ENCODE measurements at regions not wholly inside any gene's neighbourhood (a gene's known extent, or its start where the extent isn't known, plus 50 kb on each side); places are given as distances from the start of the nearest gene placed in this dataset.

DNA sequence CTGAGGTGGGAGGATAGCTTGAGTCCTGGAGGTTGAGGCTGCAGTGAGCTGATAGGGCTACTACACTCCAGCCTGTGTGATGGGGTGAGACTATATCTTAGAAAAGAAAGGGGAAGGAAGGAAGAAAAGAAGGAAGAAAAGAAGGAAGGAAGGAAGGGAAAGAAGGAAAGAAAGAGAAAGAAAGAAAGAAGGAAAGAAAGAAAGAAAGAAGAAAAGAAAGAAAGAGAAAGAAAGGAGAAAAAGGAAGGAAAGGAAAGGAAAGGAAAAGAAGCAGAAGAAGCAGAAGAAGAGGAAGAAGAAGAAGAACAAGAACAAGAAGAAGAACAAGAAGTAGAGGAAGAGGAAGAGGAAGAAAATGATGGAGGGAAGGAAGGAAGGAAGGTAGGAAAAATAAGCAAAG, 1130.2 kb upstream of the MAP3K7 start:
- no peaks in the 10 kb centered on the region for H3K4me1 ChIP-seq (ENCODE audit: control insufficient read depth, insufficient read depth, low read length)
- H3K4me3 ChIP-seq (ENCODE audit: low read length) = no peak overlapping the region
- no peak overlapping the region for H3K9ac ChIP-seq (ENCODE audit: low read length)
- H3K36me3 ChIP-seq (ENCODE audit: control insufficient read depth, insufficient read depth, low read length) = no peaks in the 10 kb centered on the region
- H3K27me3 ChIP-seq (ENCODE audit: control insufficient read depth, insufficient read depth, low read length) = no peaks in the 10 kb centered on the region
- H3K27ac ChIP-seq (ENCODE audit: low read depth, low read length) = no peak overlapping the region

DNA sequence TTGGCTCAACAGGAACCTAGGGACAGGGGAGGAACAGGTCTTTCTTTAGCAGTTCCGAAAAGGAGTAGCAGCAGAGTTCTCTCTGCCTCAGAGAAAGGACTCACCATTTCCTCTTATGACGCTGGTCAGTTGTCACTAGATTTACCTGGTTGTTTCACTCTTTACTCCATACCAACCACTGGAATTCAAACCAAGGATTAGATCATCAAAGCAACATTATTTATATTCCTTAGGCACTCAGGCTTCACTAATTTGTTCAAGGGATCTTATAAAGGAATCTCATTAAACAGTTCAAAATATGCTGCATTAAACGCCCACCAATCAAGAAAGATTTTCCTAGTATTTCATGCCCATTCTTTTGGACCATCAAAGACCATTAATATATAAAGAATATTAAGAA, 1129.5 kb upstream of the MAP3K7 start:
- Histone ChIP-seq H3K27me3 (ENCODE audit: control insufficient read depth, insufficient read depth, low read length) (no peaks in the 10 kb centered on the region), H3K9ac (ENCODE audit: low read length) (no peak overlapping the region), H3K4me1 (ENCODE audit: control insufficient read depth, insufficient read depth, low read length) (no peaks in the 10 kb centered on the region), H3K36me3 (ENCODE audit: control insufficient read depth, insufficient read depth, low read length) (no peaks in the 10 kb centered on the region), H3K27ac (ENCODE audit: low read depth, low read length) (no peak overlapping the region), H3K4me3 (ENCODE audit: low read length) (no peak overlapping the region)

DNA sequence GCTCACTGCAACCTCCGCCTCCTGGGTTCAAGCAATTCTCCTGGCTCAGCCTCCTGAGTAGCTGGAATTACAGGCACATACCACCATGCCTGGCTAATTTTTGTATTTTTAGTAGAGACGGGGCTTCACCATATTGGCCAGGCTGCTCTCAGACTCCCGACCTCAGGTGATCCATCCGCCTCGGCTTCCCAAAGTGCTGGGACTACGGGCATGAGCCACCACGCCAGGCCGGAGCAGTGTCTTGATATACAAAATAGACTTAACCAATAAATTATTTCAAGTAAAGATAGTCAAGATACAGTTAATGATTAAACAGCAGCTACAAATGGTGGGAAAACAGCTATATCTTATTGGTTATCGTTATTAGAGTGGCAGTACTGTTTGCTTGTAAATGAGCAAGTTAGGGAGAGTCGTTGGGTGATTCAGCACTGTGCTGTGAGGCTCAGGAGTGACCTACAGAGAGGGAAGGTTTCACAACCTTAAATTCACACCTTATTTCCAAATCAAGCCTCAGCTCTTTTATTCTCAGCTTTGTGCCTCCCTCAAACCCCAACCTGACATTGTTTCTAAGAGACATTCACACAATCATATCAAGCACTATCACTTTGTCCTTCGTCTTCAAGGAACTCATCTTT, 1128.4 kb upstream of the MAP3K7 start:
- Histone ChIP-seq H3K36me3 (ENCODE audit: control insufficient read depth, insufficient read depth, low read length) (no peaks in the 10 kb centered on the region), H3K4me3 (ENCODE audit: low read length) (no peak overlapping the region), H3K9ac (ENCODE audit: low read length) (no peak overlapping the region), H3K4me1 (ENCODE audit: control insufficient read depth, insufficient read depth, low read length) (no peaks in the 10 kb centered on the region), H3K27ac (ENCODE audit: low read depth, low read length) (no peak overlapping the region), H3K27me3 (ENCODE audit: control insufficient read depth, insufficient read depth, low read length) (no peaks in the 10 kb centered on the region)

DNA sequence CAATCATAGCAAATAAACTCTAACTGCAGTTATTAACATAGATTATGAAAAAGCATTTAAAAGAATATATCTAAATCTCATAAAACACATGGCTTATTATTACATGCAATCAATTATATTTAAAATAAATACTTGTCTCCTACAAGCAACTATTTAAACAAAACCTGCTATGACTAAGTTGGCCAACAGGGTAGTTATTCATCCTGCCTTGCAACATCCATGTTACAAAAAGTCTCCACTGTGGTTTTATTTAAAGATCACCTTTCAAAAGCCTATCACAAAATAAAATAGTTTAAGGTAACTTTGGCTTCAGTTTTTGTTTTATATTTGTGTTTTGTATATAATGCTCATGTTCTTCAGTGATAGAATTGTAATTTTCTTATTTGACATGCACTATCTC, 1127.0 kb upstream of the MAP3K7 start:
- Histone ChIP-seq H3K9ac (ENCODE audit: low read length) (no peak overlapping the region), H3K27ac (ENCODE audit: low read depth, low read length) (no peak overlapping the region), H3K4me1 (ENCODE audit: control insufficient read depth, insufficient read depth, low read length) (no peaks in the 10 kb centered on the region), H3K4me3 (ENCODE audit: low read length) (no peak overlapping the region), H3K27me3 (ENCODE audit: control insufficient read depth, insufficient read depth, low read length) (no peaks in the 10 kb centered on the region), H3K36me3 (ENCODE audit: control insufficient read depth, insufficient read depth, low read length) (no peaks in the 10 kb centered on the region)

DNA sequence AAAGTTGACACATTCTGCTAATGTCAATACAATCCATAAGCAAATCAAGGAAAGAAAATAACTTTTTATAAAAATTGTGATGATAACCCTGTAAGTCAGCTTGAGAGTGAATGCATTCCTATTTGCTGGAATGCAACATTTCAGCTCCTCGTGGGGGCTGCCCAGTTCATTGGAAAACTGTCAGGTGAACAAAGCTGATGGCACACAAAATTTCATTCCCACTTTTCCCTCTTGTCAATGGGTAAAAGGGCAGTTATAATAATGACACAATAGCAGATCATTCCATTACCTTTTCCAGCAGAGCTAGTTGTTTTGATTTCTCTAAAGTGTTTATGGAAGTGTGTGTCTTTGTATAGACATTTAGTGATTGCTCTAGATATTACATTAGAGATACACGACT, 1124.6 kb upstream of the MAP3K7 start:
- Histone ChIP-seq H3K27me3 (ENCODE audit: control insufficient read depth, insufficient read depth, low read length) (no peaks in the 10 kb centered on the region), H3K27ac (ENCODE audit: low read depth, low read length) (no peak overlapping the region), H3K4me3 (ENCODE audit: low read length) (no peak overlapping the region), H3K9ac (ENCODE audit: low read length) (no peak overlapping the region), H3K36me3 (ENCODE audit: control insufficient read depth, insufficient read depth, low read length) (no peaks in the 10 kb centered on the region), H3K4me1 (ENCODE audit: control insufficient read depth, insufficient read depth, low read length) (no peaks in the 10 kb centered on the region)

DNA sequence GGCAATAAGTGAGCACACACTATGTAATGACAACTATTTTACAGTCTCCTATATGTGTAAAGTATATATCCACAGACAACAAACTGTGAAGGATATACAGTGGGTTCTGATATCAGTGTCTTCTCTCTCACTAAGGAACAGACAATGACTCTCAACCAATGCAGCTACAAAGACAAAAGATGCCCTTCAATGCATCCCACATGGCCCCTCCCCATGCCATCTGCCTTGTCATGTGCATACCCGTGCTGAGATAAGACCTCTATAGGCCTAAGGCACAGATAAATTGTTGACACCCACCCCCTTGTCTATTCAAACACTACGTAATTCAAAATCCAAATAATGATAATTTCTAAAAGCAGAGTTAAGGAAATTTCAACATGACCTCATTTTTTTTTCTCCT, 1123.5 kb upstream of the MAP3K7 start:
- Histone ChIP-seq H3K9ac (ENCODE audit: low read length) (no peak overlapping the region), H3K27me3 (ENCODE audit: control insufficient read depth, insufficient read depth, low read length) (no peaks in the 10 kb centered on the region), H3K27ac (ENCODE audit: low read depth, low read length) (no peak overlapping the region), H3K4me1 (ENCODE audit: control insufficient read depth, insufficient read depth, low read length) (no peaks in the 10 kb centered on the region), H3K36me3 (ENCODE audit: control insufficient read depth, insufficient read depth, low read length) (no peaks in the 10 kb centered on the region), H3K4me3 (ENCODE audit: low read length) (no peak overlapping the region)

DNA sequence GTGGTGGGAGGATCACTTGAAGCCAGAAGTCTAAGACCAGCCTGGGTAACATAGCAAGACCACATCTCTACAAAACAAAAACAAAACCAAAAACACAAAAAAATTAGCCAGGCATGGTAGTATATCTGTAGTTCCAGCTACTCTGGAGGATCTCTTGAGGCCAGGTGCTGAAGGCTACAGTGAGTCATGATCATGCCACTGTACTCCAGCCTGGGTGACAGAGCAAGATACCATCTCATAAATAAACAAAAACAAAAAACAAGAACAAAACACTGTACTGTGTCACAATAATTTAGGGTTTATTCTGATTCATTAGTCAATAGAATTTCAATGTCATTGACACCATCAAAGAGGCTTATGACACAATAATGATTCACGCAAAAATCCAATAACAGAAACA, 1121.7 kb upstream of the MAP3K7 start:
- Histone ChIP-seq H3K4me3 (ENCODE audit: low read length) (no peak overlapping the region), H3K36me3 (ENCODE audit: control insufficient read depth, insufficient read depth, low read length) (no peaks in the 10 kb centered on the region), H3K27ac (ENCODE audit: low read depth, low read length) (no peak overlapping the region), H3K4me1 (ENCODE audit: control insufficient read depth, insufficient read depth, low read length) (no peaks in the 10 kb centered on the region), H3K27me3 (ENCODE audit: control insufficient read depth, insufficient read depth, low read length) (no peaks in the 10 kb centered on the region), H3K9ac (ENCODE audit: low read length) (no peak overlapping the region)

DNA sequence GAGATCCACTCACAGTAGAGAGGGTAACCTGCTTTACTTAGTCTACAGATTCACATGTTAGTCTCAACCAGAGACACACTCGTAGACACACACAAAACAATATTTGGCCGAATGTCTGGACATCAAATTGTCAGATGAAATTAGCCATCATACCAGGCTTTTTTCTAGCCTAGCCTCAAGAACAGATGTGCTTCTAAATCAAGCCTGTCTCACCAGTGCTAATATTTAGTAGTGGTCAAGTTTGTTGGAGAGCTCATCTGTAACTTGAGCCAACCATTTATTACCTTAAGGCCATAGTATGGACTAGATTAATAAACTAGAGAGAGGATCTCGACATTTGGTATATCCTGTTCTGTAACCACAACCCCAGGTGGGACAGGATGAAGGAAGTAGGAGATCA, 1118.8 kb upstream of the MAP3K7 start:
- Histone ChIP-seq H3K36me3 (ENCODE audit: control insufficient read depth, insufficient read depth, low read length) (no peaks in the 10 kb centered on the region), H3K4me3 (ENCODE audit: low read length) (no peak overlapping the region), H3K4me1 (ENCODE audit: control insufficient read depth, insufficient read depth, low read length) (no peaks in the 10 kb centered on the region), H3K27me3 (ENCODE audit: control insufficient read depth, insufficient read depth, low read length) (no peaks in the 10 kb centered on the region), H3K9ac (ENCODE audit: low read length) (no peak overlapping the region), H3K27ac (ENCODE audit: low read depth, low read length) (no peak overlapping the region)

DNA sequence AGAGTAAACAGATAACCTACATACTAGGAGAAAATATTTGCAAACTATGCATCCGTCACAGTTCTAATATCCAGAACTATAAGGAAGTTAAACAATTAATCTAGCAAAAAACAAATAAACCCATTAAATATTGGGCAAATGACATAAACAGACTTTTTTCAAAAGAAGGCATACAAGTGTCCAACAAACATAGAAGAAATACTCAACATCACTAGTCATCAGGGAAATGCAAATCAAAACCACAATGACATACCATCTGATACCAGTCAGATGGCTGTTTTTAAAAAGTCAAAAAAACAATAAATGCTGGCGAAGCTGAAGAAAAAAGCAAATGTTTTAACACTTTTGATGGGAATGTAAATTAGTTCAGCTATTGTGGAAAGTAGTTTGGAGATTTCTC, 1117.7 kb upstream of the MAP3K7 start:
- no peaks in the 10 kb centered on the region for H3K36me3 ChIP-seq (ENCODE audit: control insufficient read depth, insufficient read depth, low read length)
- no peak overlapping the region for H3K9ac ChIP-seq (ENCODE audit: low read length)
- no peaks in the 10 kb centered on the region for H3K4me1 ChIP-seq (ENCODE audit: control insufficient read depth, insufficient read depth, low read length)
- H3K27me3 ChIP-seq (ENCODE audit: control insufficient read depth, insufficient read depth, low read length) = no peaks in the 10 kb centered on the region
- H3K27ac ChIP-seq (ENCODE audit: low read depth, low read length) = no peak overlapping the region
- no peak overlapping the region for H3K4me3 ChIP-seq (ENCODE audit: low read length)

DNA sequence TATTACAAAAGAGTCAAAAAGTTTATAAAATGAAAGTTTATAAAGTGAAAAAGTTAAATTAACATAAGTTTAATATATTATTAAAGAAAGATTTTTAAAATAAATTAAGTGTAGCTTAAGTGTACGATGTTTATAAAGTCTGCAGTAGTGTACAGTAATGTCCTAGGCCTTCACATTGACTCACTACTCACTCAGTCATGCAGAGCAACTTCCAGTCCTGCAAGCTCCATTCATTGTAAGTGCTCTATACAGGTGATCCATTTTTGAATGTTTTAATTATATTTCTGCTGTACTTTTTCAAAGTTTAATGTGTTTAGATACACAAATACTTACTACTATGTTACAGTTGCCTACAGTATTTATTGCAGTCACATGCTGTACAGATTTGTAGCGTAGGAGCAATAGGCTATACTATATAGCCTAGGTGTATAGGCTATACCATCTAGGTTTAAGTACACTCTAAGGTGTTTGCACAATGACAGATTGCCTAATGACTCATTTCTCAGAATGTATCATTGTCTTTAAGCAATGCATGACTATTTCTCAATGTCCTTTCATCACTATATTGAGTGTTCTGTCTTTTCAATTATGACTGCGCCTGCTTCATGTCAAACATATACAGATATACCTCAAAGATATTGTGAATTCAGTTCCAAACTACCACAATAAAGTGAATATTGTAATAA, 1110.3 kb upstream of the MAP3K7 start:
- no peak overlapping the region for H3K27ac ChIP-seq (ENCODE audit: low read depth, low read length)
- H3K27me3 ChIP-seq (ENCODE audit: control insufficient read depth, insufficient read depth, low read length) = no peaks in the 10 kb centered on the region
- H3K36me3 ChIP-seq (ENCODE audit: control insufficient read depth, insufficient read depth, low read length) = no peaks in the 10 kb centered on the region
- no peak overlapping the region for H3K4me3 ChIP-seq (ENCODE audit: low read length)
- H3K9ac ChIP-seq (ENCODE audit: low read length) = no peak overlapping the region
- no peaks in the 10 kb centered on the region for H3K4me1 ChIP-seq (ENCODE audit: control insufficient read depth, insufficient read depth, low read length)

DNA sequence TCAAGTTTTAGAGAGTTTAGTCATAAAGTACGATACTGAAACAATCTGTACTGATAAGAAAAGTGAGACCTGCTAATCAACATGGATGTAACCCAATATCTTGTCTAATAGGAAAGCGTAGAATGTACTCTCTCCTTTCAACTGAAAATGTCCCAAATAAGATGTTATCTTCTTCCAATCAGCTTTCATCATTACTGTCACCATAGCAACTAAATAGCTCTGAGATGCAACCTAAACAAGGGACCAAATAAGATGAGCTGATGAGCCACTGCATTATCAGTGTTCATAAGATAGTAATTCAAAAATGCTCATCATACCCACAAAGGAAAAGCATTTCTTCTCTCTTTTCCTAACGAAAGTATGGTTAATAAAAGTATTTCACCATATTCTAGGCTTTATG, 1108.3 kb upstream of the MAP3K7 start:
- H3K36me3 ChIP-seq (ENCODE audit: control insufficient read depth, insufficient read depth, low read length) = no peaks in the 10 kb centered on the region
- H3K9ac ChIP-seq (ENCODE audit: low read length) = no peak overlapping the region
- no peak overlapping the region for H3K4me3 ChIP-seq (ENCODE audit: low read length)
- no peaks in the 10 kb centered on the region for H3K27me3 ChIP-seq (ENCODE audit: control insufficient read depth, insufficient read depth, low read length)
- no peaks in the 10 kb centered on the region for H3K4me1 ChIP-seq (ENCODE audit: control insufficient read depth, insufficient read depth, low read length)
- no peak overlapping the region for H3K27ac ChIP-seq (ENCODE audit: low read depth, low read length)

DNA sequence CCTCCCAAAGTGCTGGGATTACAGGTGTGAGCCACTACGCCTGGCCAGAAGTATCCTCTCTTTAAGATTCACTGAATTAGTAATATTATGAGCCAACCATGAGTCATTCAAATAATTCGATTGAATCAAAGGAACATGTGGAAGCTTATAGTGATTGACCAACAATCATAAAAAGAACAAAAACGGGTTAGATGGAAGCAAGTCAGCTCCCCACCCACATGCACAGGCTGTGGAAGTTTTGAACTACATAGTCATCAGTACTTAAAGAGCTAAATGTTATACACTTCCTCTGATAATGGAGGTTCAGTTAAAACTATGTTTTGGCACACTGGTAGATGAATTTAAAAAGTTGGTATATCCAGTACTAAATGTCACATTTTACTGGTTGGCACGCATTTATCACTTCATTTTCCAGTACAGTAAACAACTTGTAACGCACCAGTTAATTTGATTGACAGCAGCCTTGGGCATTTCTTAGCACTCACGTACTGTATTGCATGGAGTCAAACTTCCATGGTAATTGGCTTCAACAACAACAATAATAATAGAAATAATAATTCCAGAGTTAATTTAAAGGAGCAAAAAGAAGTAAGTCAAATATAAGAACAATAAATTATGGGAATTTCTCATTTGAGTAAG, 1107.3 kb upstream of the MAP3K7 start:
- Histone ChIP-seq H3K27me3 (ENCODE audit: control insufficient read depth, insufficient read depth, low read length) (no peaks in the 10 kb centered on the region), H3K27ac (ENCODE audit: low read depth, low read length) (no peak overlapping the region), H3K9ac (ENCODE audit: low read length) (no peak overlapping the region), H3K4me1 (ENCODE audit: control insufficient read depth, insufficient read depth, low read length) (no peaks in the 10 kb centered on the region), H3K36me3 (ENCODE audit: control insufficient read depth, insufficient read depth, low read length) (no peaks in the 10 kb centered on the region), H3K4me3 (ENCODE audit: low read length) (no peak overlapping the region)

DNA sequence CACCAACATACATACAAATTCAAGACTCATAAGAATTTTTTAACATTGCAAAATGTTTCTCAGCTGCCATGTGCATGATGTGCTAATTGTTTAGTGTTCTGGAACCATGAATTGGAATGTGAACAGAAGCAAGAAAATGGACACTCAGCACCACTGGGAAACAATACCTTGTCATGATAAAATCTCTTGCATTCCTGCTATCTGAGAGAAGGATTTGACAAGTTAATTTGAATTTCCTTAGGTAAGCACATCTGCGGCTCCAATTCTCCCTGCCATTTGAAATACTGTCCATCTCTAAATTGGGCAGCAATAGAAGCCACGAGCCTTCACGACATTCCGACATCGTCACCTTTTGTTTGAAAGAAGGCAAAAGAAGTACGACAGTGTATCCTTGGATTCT, 1104.6 kb upstream of the MAP3K7 start:
- Histone ChIP-seq H3K4me3 (ENCODE audit: low read length) (no peak overlapping the region), H3K36me3 (ENCODE audit: control insufficient read depth, insufficient read depth, low read length) (no peaks in the 10 kb centered on the region), H3K4me1 (ENCODE audit: control insufficient read depth, insufficient read depth, low read length) (no peaks in the 10 kb centered on the region), H3K27me3 (ENCODE audit: control insufficient read depth, insufficient read depth, low read length) (no peaks in the 10 kb centered on the region), H3K9ac (ENCODE audit: low read length) (no peak overlapping the region), H3K27ac (ENCODE audit: low read depth, low read length) (no peak overlapping the region)

All from rectal smooth muscle tissue (tissue), 1 donor.